Activated T-helper 1 cell treated with anti-CD3 and anti-CD28 coated beads, Interleukin-2, amount 50 U/mL, for 16 hours (primary cell): ENCODE measurements at regions not wholly inside any gene's neighbourhood (a gene's known extent, or its start where the extent isn't known, plus 50 kb on each side); places are given as distances from the start of the nearest gene placed in this dataset.
A peak's percentile ranks its signal among the peaks of the same experiment; 100 is the strongest.

Source experiments
- DNase-seq, 2 donors: peaks; one replicate each; pipeline ENCODE4 v3.0.0-alpha.2; 2020; ENCODE audit warnings: low read depth in 1 of 2, low spot score in 1 of 2

DNA sequence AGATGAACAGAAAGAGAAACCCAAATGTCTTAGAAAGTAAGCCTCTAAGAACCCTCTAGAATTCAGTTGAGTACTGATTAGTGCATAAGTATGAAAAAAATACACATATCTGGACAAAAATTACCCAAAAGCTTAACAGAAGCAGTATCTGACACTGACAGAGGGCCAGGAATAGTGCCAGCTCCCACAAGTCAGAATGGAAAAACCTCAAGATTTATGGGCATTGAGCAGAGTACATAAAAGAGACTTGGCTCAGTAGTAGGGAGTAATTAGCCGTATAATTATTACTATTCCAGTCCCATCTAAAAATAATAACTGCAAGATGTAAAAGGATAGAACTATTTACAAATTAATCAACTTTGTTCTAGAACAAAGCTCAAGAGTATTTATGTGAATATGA lies 834.5 kb downstream of the FAM181B start:
- DNase-seq, result no peak

DNA sequence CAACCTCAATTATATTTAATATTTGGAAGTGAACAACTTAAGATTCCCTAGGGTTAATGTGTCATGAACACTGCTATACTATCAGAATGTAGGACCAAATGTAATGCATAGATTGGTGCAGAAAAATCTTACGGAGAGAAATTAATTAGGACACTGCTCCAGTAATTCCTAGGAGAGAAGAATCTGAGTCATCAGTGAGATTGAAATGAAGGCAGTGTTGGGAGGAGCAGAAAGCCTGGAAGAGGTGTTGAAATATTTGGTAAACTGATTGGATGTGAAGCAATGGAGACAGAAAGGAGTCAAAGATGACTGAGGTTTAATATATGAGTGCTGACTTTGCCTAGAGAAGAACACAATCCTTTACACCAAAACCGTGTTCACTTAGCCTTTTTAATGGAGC lies 836.0 kb downstream of the FAM181B start:
- no peak for DNase-seq

DNA sequence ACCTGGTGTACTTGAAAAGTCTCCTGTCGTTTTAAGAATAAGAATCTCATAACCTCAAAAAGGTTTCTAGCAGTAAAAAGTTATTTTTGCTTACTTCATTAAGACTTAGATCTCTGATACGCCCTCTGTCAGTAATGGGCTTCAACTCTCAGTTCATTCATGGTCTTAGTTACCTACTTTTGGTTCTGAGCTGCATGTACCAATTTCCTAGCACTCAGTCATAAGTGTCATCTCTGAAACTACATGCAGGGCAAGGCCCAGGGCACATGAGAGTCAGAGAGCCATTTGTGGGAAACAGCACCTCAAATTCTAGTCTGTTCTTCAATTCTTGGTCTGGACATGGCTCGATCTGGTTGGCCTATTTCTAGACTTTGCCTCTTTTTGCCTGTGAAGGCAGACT lies 838.4 kb downstream of the FAM181B start:
- DNase-seq, result no peak

DNA sequence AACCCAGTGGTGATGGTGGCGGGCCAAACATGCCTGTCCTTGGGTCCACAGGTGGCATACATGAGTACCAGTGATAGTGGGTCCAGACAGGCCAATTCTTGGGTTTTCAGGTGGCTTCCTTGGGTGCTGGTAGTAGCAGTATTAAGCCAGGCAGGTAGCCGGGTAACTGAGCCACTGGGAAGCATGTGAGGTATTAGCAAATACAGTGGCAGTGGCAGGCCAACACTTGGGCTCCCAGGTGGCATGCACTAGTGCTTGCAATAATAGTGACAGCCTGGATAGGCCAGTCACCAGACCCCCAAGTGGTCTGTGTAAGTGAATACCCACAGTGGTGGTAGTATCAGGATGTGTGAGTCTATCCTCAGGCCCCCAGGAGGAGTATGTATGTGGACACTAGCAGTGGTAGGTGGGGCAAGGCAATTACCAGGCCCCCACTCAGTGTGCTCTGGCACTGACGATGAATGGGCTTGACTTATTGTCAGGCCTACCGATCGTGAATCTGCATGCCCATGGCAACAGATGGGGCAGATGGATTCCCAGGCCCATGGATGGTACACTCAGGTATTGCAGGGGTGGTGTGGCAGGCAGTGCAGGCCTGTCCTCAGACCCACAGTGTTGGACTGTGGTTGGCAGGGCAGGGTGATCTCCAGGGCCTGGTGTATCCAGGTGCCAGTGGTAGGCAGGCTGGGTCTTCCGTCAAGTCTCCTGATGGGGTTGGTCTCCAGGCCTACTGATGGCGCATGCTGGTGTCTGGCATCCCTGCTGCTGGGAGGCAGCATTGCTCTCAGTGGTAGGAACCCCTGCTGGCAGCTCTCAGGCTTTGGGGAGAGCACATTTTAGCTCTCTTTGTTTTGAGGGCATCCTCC lies 840.7 kb downstream of the FAM181B start:
- DNase-seq, result no peak

DNA sequence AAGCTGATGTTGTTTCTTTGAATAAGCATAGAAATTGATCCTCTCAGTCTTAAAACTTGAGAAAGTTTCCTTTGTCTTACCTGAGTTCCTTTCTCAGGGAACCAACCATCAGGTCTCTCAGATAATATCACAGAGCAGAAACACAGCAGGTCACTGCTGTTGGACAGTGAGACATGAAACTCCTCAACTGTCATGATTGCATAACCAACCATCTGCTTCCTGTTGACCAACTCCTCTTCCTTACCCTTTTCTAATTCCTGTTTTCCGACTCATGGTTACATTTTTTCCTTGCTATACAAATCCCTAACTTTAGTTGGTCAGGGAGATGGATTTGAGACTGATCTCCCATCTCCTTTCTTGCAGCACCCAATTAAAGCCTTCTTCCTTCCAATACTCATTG lies 845.3 kb downstream of the FAM181B start:
- no peak for DNase-seq

DNA sequence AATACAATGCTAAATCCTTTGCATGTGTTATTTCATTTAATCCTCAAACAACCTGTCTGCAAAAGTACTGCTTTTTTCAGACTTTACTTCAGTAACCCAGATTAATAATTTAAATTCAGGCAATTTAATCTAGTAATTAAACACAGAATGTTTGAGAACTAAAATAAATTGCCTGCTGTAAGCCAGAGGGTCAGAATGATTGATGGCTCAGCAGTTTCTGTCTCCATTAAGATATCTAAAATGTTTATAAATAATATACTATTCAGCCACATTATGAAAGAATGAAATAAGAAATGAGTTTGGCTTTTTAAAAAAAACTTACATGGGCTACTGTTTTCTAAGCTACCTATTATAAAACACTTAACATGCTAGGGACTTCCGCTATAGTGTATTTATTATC lies 846.0 kb downstream of the FAM181B start:
- DNase-seq, result no peak

DNA sequence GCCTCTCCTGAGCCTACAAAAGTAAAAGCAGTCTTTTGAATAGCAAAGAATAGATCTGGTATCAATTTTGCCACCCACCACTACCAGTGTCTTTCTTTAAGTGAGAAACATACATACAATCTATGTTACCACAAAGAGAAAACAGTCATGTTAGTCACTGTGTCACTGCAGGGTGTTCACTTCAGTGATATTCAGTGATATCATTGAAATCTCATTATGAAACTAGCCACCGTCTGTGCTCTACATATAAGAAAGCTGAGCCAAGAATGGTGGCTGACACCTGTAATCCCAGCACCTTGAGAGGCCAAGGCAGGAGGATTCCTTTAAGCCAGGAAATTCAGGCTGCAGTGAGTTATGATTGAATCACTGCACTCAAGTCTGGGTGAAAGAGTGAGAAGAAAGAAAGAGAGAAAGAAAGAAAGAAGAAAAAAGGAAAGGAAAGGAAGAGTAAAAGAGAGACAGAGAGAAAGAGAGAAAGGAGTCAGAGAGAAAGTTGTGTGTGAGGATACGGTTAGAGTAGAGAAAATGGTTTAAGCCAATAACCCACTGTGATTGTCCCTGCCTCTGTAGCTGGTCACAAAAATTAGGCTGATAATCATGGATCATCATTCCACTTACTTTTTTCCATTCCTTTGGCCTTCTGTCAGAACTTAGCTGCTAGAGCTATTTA lies 847.1 kb downstream of the FAM181B start:
- DNase-seq, result no peak

DNA sequence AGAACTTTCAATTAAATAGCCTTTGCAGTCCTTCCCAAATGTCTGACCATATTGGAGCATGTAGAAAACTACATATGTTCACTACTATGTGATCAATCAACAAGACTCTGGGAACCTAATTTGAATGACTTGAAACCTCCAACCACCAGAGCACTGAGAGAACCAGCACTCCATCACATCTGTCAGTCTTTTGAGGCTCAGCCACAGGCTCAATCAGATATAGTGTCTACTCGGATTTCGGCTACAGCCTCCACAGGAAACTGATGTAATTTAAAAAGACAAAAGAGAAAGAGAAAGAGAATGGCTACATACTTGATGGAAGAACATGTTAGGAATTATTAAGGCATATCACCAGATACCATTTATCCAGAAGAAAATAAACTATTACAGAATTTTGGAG lies 859.0 kb downstream of the FAM181B start:
- DNase-seq, result no peak

DNA sequence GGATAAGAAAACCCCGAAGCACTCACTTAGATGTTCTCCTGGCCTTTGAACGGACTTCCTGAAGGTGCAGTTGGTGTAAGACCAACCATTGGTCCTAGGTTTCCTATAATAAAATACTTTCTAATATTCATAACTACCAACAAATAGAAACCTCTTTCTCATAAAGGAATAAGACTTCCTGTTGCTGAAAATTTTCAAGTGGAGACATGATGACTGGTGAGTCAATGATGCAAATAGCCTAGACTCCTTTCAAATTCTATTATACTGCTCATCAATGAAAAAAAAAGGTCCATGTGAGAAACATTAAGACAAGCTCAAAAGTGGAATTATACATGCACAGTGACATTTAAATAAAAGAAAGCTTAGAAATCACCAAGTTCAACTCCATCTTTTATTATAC lies 862.8 kb downstream of the FAM181B start:
- no peak for DNase-seq

DNA sequence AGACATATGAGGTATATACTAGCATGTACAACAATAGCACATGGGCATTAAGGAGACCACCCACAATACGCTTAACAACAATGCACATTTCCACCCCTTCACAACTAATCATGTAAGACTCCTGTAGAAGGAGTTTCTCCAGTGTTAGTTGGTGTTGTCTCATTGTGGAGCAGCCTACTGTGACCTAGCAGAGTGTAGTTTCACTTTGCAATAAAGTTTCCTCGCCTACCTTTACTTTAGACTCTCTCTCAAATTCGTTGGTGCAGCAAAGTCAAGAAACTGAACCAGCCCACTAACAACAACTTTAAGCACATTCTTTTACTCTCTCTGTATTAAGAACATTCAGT lies 863.6 kb downstream of the FAM181B start:
- DNase-seq, result no peak

DNA sequence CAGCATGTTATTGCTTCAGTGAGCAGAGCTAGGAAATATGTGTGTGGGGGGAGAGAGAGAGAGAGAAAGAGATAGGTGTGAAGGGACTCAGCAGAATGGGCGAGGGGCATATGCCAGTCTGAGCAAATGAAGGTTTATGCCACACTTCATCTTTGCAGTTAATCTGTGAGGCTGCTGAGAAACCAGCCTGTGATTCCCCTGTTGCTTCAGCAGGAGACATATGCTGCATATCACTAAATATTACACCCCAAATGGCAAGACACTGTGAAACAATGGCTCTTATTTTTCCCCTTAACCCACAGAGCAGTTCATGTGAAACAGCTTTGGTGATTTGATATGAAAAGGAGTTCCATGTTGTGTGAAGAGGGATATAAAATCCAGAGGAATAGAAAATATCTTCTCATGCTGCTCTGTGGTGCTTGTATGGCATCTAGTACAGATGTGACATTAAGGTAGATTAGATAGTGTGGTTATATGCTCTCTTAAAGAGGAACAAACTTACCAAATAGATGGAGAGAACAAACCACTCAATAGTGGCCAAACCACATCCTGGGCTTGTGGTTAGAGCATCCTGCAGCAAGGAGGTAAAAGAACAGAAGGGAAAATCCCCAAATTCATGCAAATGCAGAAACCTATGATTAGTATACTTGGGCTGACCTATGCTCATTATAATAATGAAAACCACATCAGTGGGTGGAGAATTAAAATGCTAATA lies 864.2 kb downstream of the FAM181B start:
- peak; percentile 49 to 70 for DNase-seq

DNA sequence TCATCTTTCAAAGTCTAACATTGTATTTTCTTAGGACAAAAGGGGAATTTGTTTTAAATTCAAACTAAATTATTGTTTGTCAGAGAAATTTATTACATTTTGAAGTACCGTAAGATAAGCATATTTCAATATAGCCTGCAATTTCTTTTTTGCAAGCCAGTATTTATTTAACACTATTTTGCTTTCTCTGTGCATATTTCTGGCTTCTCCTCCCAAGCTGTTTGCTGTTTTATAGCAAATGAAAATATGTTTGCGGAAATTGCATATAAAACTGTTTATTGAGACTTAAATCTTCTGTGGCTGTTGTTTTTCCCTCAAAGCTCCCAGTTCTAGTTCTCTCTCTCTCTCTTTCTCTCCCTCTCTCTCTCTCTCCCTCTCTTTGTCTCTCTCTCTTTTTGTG lies 866.8 kb downstream of the FAM181B start:
- no peak for DNase-seq

DNA sequence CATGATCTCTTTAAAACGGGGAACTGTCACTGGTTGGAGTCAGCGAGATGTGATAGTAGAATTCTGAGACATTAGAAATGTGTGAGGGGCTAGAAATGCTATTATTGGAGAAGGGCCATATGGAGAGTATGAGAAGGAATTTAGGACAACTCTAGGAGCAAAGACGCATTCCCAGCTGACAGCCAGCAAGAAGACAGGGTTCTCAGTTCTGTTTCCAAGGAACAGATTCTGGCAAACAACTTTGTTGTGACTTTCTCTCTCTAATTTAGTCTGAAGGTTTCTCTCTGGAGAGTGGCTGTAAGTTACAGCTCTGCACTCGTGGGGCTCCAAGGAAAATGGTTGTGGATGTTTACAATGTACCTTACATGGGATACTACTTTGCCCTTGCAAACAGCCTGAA lies 876.3 kb downstream of the FAM181B start:
- no peak for DNase-seq

DNA sequence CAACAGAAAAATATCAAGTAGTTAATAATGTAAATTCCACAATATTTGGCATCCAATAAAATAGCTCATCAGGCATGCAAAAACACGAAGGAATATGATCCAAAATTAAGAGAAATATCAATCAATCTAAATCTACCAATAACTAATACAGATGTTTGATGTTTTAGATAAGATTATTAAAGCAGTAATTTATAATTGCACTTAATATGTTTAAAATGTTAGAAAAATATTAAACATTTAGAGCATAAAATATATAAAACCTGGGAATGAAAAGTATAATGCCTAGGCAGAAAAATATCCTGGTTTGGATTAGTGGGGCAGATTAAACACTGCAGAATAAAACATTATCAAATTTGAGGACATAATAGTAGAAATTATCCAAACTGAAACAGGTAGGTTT lies 879.9 kb downstream of the FAM181B start:
- no peak for DNase-seq

DNA sequence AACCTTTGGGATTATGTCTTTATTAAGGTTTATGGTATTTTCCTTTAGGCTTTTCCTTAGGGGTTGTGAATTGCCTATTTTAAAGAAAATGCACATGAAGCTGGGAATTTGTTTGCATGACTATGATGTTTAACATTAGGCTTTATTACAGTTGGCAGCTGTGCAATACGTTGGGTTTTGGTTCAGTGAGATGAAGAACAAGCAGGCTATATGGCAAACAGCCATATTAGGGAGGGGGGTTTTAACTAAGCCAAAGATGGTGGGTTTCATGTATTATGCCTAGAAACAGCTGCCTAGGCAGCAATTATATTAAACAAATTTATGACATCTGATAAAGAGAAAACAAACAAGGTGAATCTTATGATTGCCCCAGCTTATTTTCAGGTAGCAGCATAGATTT lies 880.8 kb downstream of the FAM181B start:
- no peak for DNase-seq

DNA sequence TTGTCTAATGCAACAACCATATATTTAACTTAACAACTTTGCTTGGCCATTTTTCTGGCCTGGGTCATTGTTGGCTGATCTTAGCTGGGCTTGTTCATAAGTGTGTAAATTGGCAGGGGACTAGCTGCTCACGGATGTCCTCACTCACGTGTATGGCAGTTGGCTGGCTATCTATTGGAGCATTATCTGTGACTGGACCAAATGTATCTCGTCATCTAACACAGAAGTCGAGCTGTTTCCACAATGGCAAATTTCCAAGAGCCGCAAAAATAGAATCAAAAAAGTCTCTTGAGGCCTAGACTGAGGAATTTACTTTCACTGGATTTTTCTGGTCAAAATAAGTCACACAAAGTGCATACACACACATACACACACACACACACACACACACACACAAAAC lies 893.3 kb downstream of the FAM181B start:
- no peak for DNase-seq

DNA sequence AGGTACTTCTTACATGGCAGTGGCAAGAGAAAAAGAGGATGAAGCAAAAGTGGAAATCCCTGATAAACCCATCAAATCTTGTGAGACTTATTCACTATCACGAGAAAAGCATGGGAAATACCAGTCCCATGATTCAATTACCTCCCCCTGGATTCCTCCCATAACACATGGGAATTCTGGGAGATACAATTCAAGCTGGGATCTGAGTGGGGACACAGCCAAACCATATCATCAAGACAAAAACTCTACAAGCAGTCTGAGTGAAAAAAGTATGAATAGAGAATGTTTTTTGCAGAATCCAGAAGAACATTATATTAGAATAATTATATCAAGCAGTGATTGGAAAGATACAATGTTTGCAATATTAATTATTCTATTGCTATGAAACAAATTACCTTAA lies 893.7 kb downstream of the FAM181B start:
- no peak for DNase-seq

DNA sequence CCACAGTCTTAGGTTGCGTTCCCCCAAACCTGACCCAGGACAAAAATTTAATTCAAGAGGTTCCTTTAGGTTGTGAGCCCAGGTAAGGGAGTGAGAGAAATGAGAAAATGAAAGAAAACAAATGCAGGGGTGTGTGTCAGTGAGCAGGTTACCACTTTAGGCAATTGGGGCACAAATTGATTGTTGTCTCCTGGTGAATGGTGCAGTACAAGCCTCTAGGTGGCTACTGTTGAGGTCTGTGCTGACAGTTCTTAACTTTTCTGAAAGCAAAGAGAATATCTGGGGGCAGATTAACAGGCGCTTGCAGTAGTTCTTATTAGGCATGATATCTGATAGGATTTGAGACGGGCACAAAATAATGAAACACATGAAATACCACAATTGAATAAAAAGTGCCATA lies 894.6 kb downstream of the FAM181B start:
- no peak for DNase-seq

DNA sequence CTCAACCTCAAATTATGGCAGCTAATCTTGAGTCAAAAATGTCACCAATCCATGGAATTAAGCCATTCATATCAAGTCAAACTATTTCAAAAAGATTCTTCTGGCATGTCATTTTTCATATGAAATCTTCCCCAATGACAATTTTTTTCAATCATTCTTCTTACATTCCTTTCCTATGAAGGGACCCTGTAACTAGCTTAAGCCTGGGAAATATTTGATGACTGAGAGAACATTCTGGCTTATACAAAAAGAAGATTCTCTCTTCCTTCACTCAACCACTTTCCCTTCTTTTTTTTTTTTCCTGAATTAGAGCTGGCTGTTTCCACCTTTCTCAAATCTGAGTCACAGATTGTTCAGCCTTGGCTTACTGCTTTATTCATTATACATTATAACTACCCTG lies 903.7 kb downstream of the FAM181B start:
- DNase-seq, result no peak

DNA sequence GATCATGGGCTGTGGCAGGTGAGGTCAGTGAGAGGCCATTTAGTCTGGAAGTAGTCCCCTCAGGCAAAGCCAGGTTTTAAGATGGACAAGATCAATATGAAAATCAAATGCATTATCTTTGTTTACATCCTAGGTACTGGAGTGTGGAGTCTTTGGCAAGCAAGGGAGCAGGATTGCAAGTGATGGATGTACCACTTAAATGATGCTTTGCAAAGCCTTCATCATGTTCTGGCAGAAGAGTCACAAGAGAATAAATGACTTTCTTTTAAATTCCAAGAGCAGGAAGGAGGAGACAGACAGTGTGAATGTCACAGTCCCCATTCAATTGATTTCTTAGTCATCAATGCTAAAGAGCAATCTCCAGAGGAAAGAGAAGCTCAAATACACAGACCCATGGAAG lies 908.3 kb downstream of the FAM181B start:
- DNase-seq, result no peak

DNA sequence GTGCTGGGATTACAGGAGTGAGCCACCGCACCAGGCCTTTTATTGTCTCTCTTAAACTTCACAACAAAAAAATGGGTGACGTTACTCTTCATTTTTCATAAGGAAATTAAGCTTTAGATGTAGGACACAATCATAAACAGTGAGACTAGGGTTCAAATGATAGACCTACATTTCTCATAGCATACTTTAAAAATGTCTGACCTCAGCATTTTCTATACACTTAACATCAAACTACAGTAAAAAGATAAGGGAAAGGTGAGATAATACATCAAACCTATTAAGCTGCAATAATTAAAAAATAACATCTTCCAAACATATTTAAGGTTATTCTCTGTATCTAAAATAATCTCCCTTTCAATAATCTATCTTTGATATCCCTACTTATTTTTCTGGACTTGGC lies 914.2 kb downstream of the FAM181B start:
- DNase-seq, result no peak

DNA sequence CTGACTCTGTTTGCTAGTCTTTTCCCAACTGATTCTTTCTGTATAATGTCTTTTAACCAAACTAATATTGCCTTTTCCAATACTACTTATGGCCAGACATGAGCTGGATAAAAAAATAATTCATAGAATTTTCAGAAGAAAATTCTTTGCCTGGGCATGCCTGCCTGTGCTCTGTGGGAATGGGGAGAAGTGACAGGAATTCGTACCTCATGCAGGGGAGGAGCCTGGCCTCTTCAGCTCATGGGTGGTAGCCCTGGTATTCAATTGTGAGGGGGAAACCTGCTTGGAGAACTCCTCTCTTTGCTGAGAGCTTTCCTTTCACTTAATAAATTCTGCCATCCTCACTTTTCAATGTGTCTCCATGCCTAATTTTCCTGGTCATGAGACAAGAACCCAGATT lies 928.8 kb downstream of the FAM181B start:
- no peak for DNase-seq
